HG03097 (cell line): ENCODE measurements at regions not wholly inside any gene's neighbourhood (a gene's known extent, or its start where the extent isn't known, plus 50 kb on each side); places are given as distances from the start of the nearest gene placed in this dataset.

Experiments
- ATAC-seq: cut with Tn5 transposase; IDR thresholded peaks from one replicate; pipeline ENCODE4 v1.9.1; 2021; ENCODE audit not compliant: unreplicated experiment, low FRiP score

DNA sequence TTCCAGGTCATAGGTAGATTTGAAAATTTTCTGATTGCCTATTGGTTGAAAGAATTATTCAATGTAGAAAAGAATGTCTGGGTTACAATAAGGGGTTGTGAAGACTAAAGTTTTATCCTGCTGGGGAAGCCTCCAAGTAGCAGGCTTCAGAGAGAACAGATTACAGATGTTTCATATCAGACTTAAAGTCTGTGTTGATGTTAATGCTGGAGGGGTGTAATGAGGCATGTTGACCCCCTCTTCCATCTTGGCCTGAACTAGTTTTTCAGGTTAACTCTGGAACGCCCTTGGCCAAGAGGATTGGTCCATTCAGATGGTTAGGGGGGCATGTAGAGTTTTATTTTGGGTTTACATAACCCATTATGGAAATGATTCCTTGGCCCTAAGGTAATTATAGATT is 356.2 kb downstream of the UTRN start:
- ATAC-seq: no peak

DNA sequence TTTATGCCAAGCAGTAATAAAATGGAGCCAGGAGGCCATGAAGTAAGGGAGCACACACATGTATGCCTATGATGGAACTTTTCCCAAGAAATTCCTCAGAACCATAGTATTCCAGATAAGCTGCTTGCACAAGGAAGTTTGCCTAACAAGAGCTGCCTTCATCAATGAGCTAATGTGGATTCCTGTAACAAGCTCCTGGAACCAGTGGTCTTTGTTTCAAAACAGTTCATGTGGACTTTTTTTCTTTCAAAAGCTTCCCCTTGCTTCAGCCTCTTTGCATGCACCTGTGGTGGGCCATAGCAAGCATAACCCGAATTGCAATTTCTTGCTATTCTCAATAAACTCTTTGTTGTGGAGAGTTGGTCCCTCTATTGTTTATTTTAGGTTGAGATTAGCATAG is 359.6 kb downstream of the UTRN start:
- no peak for ATAC-seq

DNA sequence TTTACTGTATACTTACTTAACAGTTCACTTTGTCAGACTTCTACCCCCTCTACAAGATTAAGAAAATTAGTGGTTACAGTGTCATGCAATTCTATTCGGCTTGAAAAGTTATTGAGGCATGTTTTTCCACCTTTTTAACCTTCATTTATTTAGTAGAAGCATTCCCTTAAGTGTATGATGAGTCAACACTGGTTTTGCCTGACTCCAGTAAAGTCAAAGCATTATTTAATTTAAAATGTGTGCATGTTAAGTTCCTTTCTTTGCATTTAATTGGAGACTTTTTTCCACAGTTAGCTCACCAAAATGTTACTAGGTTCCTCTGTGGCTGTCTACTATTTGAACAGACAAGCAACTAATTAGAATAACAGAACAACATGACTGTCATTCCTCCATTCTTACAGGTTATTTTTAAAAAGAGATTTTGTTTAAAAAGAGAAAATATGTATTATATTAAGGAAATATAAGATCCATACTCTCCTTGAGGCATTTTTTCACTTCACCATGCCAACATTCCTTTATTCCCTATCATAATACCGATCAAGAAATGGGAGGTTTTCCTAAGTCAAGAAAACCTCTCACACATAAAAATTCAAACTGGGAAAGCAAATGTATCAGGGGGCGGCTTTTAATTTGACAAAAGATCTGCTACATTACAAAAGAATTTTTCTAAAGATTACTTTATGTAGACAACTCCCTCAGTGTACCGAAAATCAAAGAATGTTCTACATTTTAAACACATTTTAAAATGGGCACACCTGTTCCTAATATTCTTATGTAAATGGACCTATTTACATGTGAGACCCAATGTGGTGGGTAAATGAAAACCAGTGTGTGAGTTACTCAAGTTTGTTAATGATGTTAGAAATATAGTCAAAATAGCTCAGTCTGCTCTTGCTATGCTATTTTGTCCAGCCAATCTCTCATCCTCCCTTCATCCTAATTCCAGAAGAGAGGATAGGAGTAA is 361.2 kb downstream of the UTRN start:
- no peak for ATAC-seq

DNA sequence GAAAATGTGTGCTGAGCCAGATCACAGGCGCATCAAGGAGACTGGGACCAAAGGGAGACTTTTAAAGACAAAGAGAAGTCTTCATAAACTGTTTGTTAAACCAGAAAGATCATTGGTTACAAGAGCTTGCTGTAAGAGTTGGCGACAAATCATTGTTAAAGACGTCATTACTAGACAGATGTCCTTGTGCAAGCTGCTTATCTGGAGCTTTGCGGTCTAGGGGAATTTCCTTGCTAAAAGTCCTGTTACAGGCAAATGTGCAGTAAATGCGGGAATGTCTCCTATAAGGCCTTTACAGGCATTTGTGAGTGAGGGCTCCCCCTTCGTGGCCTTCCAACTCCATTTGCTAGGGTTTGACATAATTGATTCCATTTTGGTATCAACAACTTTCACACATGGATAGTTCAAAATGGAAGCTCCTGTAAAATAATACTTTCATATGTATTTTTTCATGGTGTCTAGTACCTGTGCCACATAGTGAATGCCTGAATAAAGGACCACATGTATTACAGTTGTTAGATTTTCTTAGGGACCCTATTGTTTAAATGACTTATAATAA is 362.4 kb downstream of the UTRN start:
- ATAC-seq: no peak

DNA sequence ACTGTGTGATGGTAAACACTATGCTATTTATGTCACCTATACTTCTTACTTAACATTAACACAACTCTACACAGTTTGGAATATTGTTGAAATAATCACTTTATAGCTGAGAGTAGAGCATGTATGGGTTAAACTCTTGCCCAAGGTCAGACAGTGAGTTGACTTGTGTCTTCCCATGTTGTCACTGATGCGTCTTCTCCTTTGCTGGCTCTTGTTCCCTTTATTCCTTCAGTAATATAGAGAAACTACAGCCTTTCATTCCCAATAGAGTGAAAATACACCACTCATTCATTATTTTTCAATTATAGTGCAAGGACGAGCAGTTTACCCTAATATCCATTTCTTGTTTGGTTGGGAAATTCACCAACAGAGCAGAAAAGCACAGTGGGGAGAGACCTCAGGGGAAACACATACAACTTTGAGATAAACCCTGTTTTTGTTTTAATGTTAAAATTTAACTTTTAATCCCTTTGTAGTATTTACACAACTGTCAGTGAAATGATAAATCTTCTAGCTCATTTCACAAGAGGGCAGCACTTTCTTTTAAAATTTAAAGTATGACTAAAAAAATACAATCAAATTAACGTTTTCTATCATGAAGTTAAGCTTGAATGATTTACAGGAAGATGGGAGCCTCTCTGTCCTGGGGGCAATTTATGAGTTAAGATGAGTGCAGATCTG is 363.0 kb downstream of the UTRN start:
- ATAC-seq: no peak

DNA sequence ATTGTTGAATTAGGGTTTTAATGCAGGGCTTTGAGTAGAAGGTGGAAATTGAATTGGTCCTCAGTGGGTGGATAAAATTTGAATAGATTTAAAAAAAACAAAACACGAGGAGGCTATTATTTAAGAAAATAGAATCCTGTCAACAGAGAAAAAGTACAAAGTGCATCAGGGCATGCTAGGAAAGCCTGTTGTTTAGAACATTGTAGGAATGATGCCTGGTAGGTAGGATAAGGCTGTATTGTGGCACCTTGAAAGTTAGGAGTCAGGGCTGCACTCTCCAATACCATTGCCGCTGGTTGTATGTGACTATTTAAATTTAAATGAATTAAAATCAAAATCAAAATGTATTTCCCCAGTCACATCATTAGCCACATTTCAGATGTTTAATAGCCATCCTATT is 363.9 kb downstream of the UTRN start:
- no peak for ATAC-seq

DNA sequence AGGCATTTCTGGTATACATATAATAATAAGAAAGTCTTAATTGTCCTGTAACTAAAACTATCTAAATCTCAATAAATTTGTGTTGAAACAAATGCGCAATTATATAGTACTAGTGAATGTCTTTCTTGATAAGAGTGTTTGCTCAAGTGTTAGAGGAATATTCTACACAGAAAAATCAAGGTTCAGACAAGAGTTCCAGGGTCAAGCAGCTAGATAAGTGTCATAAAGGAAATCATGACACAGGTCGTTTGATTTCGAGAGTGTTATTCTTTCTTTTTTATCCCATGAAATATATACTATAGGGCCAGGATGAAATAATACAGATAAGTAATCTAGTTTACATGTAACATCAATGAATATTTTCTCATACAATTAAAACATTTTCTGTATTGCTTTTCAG is 366.1 kb downstream of the UTRN start:
- no peak for ATAC-seq

DNA sequence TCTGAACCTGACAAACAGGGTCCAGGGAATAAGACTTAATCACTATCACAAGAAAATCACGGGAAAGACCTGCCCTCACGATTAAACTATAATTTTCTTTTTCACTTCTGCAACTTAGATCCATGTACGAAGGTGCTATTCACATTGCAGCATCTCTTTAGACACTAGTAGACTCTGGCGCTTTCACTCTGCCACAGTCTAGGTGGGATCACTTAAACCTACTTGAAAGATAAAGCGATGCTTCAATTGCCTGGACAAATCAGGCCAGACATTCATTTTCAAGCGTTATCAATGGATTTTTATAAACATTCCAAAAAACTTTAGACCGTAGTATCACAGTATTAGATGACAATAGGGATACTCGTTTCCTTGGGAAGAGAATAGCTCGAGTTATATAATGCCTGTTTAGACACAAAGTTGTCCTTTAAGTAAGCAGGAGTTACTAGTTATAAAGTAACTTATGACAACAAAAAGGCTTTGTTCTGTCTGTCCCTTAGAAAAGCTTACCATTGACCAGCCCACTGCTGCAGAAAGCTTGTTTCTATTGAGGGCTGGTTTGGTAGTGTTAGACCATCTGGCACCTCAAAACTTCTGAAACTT is 367.3 kb downstream of the UTRN start:
- ATAC-seq: no peak

DNA sequence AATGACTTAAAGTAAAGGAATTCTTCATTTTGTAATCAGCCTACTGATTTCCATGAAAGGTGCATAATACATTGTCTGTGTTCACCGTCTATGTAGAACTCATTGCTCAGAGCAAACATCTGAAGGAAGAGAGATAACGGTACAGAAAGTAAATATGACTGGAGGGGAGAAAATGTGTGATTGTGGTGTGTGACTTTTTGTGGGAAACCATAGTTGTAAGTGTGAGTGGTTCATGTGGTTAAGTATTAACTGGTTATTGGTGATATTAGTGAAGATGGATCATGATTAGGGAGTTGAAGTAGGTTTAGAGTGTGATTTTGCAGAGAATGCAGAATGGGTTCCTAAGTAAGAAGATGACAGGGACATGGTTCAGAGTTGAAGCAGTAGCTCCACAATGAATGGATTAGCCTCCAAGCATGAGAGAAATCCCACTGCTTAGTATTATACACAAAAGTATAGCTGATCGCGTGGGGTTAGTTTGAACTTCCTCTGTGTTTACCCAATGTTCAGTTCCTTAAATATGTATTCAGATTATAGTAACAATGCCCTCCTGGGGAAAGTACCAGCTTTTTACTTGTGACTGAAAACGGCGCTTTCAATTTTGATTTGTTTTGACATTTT is 368.9 kb downstream of the UTRN start:
- peak; percentile 94 for ATAC-seq

DNA sequence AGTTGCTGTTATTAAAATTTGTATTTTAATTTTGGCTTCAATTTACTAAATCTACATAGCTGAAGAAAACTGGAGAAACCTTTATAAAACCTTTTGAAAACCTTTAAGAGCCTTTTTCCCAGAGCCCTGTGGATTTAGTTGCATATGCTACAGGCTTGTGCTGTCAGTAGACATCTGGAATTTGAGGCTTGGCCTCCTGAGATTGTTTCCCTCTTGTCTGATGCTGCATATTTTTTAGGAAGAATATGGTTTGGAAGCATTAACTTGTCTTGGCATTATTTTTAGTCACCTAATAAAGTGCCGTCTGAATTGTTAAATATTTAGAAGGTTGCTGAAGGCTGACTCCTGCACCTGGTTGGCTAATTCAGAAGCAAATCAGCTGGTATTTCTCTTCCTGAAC is 369.4 kb downstream of the UTRN start:
- no peak for ATAC-seq

DNA sequence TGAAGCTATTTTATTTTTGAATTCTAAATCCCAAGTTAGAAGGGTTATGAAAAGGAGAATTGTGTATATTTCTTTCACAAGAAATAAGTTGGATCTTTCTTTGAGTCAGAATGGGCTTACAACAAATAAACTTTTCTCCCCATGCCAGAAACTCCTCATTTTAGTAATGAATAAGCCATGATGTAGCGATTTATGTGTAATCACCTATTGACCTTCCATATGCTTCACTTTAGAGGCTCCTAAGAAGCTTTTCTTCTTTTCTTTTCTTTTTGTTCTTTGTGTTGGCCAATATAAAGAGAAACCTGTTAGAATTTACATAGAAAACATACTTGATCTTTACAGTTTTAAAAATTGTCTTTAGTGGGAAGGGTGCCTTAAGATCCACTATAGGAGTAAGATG is 370.2 kb downstream of the UTRN start:
- ATAC-seq: no peak

DNA sequence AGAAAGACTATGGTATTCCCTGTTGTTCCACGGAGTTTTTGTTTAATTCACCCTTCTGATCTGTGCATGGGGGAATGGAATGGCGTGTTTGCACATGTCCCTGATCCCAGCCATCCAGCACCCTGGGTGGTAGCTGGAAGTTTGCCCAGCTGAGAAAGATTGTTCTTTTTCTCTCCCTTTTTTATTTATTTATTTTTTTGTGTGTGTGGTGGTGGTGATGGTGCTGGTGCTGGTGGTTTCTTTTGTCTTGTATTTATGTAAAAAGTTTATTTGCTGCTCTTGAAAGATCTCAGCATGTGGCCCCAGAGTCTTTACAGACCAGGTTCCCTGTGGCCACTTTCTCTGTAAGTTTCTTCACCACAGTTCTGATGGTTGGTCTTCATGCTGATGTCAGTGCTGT is 372.6 kb downstream of the UTRN start:
- ATAC-seq: no peak

DNA sequence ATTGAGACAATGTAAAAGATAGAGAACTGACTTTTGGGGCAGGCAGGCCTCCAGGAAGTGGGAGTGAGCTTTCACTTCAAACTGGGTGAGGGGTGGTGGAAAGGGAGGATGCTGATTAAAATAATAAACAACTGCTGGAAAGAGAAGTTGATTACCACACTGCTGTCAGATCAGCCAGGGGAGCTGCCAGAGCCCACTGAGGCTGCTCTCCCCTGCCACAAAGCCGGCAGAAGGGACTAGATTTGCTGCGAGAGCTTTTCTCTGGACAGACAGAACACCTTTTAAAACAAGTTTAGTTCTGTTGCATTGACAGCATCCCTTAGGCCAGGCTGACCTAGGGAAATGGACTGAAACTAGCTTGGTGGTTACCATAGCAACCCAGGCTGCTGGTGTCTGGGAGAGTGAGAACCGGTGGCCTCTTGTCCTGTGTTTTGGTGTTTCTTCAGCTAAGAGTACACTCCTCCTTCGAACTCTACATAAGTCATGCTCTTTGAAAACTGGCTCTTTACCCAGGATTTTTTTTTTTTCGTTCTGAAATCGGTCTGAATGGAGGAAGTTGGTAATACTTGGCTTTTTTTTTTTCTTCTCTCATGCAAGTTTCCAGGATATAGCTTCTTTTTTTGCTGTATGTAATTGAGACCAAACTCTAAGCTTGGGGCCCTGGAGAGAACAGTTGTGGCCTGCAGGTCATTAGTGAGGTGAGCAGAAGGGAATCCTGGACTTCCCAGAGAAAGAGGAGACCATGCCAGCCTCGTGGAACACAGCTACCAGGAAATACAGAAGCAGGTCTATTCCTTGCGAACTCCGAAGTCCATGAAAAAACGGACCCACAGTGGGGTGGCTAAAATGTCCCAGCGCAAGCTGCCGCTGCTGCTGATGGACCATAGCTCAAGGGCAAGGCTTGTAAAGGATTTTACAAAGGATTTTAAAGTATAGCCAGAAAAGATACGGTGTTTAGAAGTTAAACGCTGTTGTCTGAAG is 374.4 kb downstream of the UTRN start:
- ATAC-seq: peak; percentile 70

DNA sequence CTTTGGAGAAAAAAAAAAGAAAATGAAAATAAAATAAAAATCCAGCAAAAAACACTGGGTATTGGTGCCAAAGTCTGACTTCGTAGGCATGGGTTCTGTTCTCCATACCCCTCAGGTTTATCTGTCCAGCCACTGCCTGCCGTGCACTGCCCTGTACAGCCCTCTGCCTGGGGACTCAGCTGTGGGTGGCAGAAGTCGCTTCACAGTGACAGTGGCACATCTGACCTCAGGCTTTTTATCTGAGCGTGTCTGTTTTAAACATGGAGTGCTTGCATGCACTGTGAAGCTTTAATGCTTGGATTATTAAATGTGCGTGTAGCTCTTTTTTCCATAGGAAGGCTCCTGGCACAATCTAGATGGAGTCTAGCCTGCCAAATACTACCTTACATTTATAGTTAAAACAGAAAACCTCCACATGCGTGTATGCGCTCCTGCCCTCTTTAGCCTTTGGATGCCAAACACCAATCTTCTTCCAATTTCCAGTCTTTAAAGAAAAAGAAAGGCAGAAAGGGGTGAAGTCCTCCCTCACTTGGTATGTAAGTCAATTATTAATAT is 375.5 kb downstream of the UTRN start:
- ATAC-seq: no peak

DNA sequence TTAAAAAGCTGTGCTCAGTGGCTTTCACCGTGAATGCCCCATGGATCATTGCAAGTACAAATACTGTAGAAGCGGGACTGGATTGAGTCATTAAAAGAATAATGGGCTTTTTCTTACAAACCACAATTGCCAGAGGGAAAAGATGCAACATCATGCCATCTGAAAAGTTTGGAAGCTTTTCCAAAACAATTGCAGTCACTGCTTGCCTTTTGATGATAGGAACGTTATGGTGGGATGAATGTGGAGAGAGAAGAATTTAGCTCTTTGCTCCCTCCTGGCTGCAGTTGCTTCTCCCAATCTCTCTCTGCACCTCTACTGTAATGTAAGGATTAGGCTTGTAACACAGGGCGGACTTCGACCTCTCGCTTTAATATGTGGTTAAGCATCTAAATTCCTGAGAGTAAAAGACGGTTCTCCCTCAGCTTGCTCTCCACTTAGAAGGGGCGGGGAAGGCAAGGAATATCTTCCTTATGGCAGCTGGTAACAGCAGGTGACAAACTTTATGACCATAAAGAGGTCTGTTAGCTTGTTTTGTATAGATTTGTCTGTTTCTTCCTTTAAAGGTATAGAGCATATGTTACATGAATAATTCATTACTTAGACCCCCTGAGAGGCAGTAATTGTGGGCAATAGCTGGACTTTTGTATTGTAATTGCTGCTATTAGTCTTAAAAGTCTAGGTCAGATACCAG is 376.1 kb downstream of the UTRN start:
- ATAC-seq: no peak

DNA sequence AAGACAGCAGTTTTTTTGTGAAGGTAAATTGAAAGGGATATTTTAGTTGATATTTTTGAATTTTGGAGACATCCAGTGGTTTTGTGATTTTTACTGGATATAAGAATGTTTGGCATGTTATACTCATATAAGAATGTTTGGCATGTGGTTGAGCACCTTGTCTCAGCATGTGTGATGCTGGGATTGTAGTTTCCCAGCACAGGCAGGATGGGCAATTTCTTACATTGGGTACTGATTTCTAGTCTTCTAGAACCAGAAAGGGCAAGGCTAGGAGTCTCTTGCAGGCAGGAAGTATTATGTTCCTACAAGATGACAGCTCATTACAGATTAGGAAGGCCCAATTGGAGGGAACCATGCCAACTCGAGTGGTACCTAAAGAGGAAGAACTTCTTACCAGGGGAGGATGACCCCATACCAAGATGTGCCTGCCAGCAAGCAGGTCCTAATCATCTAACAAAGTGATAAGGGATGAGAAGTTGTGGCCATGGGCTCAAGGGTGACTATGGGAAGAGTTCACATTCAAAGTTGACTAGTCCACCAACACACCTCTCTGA is 377.8 kb downstream of the UTRN start:
- ATAC-seq: no peak

DNA sequence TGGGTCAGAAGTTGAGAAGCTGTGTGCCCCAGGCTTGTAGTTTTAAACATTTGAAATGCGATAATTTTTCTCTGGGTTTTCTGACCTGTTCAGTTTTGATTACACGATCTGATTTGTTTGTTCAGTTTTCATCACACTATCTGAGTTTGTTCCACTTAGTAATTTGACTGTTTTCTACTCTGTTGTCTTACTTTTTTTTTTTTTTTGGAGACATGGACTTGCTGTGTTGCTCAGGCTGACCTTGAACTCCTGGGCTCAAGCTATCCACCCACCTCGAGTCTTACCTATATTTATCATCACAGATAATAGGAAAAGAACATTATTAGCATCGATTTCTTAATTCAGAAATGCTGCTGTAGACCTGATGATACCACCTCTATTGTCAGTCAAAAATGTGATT is 379.1 kb downstream of the UTRN start:
- ATAC-seq: no peak

DNA sequence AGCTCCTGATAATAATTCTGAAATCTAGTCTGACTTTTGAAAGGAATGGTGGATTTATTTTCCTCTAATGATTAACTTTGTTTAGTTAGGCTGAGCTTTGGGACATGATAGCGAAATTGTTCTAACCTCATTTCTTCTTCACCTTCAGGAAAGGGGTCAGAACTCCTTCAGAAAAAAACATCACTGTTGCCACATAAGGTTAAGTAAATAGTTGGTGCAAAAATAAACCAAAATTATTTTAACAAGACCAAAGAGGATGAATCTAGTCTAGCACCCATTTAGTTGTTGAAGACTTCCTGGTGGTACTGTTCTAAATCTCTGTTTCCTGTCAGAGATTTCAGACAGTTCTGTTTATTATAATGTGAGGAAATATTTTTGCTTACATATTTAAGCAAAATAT is 379.8 kb downstream of the UTRN start:
- ATAC-seq: no peak
